MG63 (cell line): ENCODE measurements at regions not wholly inside any gene's neighbourhood (a gene's known extent, or its start where the extent isn't known, plus 50 kb on each side); places are given as distances from the start of the nearest gene placed in this dataset.

Source experiments
- DNase-seq: peaks from one replicate; pipeline ENCODE4 v3.0.0-alpha.2; 2020
- H3K27me3 ChIP-seq: fragments of 250-450 bp; sonication (Bioruptor Pico); 2 replicates; pipeline ENCODE4 v1.5.1; 2020; ENCODE audit warnings: mild to moderate bottlenecking, moderate library complexity
- H3K36me3 ChIP-seq: fragments of 250-450 bp; sonication (Bioruptor Pico); 2 replicates; pipeline ENCODE4 v1.5.1; 2020; ENCODE audit warnings: mild to moderate bottlenecking, moderate library complexity
- H3K4me3 ChIP-seq: fragments of 250-450 bp; sonication (Bioruptor Pico); 2 replicates; pipeline ENCODE4 v1.5.1; 2020; ENCODE audit warnings: mild to moderate bottlenecking, moderate library complexity
- H3K9me3 ChIP-seq: fragments of 250-450 bp; sonication (Bioruptor Pico); 2 replicates; pipeline ENCODE4 v1.5.1; 2020; ENCODE audit warnings: mild to moderate bottlenecking, moderate library complexity

GRCh38 chr13:43979492-43979891, 99.8 kb downstream of the LACC1 start:
- no peak for DNase-seq
- Histone ChIP-seq H3K27me3 (no peaks in the 10 kb centered on the region), H3K4me3 (no peak overlapping the region), H3K9me3 (no peaks in the 10 kb centered on the region), H3K36me3 (no peaks in the 10 kb centered on the region)

- no peaks in the 10 kb centered on the region for H3K36me3 ChIP-seq
- no peak for DNase-seq
- no peak overlapping the region for H3K4me3 ChIP-seq
- no peaks in the 10 kb centered on the region for H3K27me3 ChIP-seq
- H3K9me3 ChIP-seq = no peaks in the 10 kb centered on the region
Observed at GRCh38 chr13:43980587-43980986, 100.9 kb downstream of the LACC1 start.

GRCh38 chr13:43981091-43981490, 101.4 kb downstream of the LACC1 start:
- Histone ChIP-seq H3K36me3 (no peaks in the 10 kb centered on the region), H3K27me3 (no peaks in the 10 kb centered on the region), H3K9me3 (no peaks in the 10 kb centered on the region), H3K4me3 (no peak overlapping the region)
- DNase-seq = no peak

DNA sequence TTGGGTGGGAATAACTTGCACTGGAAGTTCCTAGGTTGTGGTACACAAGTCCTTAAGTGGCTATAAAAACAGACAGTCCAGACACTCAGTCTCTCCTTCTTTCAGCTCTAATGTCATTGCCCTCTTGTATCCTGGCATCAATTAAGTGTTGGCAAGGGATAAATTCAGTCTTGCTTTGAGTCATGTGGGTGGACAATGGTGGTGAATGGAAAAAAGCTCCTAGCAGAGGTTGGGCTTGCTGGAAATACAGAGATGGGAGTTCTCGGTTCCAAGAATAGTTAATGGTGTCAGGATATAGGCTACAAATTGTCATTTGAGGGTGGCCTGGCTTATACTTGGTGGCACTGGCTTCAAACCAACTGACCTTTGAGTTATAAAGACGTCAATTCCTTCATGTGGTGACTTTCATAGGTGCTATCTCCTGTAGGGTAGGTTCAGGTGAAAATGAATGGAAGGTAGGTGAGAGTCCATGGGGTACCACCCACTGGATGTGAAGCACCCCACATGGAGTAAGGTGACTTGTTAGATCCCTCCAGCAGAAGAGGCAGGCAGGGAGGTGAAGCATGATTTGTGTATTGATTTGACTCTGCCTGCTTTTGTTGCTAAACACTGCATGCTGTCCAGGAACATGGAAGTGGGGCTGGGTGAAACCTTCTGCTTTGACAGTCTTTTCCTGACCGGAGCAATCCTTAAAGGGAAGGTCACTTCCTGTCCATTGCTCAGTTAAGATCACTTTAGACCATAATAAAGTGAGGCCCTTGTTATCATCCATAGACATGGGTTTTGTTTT, 102.0 kb downstream of the LACC1 start:
- Histone ChIP-seq H3K4me3 (no peak overlapping the region), H3K27me3 (no peaks in the 10 kb centered on the region), H3K36me3 (no peaks in the 10 kb centered on the region), H3K9me3 (no peaks in the 10 kb centered on the region)
- DNase-seq = no peak

GRCh38 chr13:43983373-43983772, 103.7 kb downstream of the LACC1 start:
- Histone ChIP-seq H3K9me3 (no peaks in the 10 kb centered on the region), H3K36me3 (no peaks in the 10 kb centered on the region), H3K4me3 (no peak overlapping the region), H3K27me3 (no peaks in the 10 kb centered on the region)
- no peak for DNase-seq

DNA sequence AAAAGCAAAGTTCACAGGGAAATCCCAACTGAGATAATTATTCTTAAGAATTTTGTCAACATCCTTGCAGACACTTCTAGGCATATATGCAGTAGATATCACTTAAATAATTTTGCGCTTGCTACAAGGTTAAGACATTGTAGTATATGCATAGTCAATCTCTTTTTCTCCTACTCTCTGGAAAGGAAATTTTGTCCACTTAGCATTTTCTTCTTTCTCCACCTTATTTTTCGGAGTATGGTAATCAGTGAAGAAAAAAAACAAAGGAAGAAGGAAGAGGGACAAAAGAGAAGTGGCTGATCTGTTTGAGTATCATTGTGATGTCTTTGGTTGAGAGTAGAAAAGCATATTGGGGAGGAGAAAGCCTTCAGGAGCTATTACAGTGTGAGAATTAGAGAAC, 104.6 kb downstream of the LACC1 start:
- H3K9me3 ChIP-seq = no peaks in the 10 kb centered on the region
- H3K36me3 ChIP-seq = no peaks in the 10 kb centered on the region
- H3K4me3 ChIP-seq = no peak overlapping the region
- no peaks in the 10 kb centered on the region for H3K27me3 ChIP-seq
- DNase-seq = no peak

- Histone ChIP-seq H3K9me3 (no peaks in the 10 kb centered on the region), H3K36me3 (no peaks in the 10 kb centered on the region), H3K4me3 (no peak overlapping the region), H3K27me3 (no peaks in the 10 kb centered on the region)
- DNase-seq = no peak
Observed at GRCh38 chr13:43985422-43986072, 105.8 kb downstream of the LACC1 start.

DNA sequence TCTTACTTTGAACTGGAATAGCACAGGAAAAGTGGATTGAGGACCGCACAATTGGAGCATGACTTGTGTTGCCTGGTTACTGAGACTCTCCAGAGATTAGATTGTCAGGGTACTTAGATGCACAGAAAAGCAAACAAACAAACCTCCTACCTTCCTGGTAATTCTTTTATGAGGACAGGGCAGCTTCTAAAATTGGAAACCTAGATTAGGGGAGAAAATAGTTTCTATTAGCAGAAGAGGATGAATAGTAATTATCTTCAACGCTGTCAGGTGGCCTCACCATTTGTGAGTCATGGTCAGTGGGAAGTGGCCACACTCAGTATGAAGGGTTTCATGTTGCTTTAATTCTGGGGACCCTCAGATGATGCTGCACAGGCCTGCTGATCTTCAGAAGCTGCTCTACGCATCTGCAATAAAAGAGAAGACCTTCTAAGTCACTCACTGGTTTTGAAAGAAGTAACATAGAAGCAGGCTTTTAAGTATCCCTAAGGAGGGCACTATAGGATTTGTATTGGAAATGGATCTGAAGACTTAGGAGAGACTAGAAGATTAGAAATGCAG, 106.8 kb downstream of the LACC1 start:
- DNase-seq = no peak
- Histone ChIP-seq H3K27me3 (no peaks in the 10 kb centered on the region), H3K9me3 (no peaks in the 10 kb centered on the region), H3K36me3 (no peaks in the 10 kb centered on the region), H3K4me3 (no peak overlapping the region)

- no peaks in the 10 kb centered on the region for H3K9me3 ChIP-seq
- no peaks in the 10 kb centered on the region for H3K36me3 ChIP-seq
- H3K27me3 ChIP-seq = no peaks in the 10 kb centered on the region
- DNase-seq = no peak
- H3K4me3 ChIP-seq = no peak overlapping the region
Observed at GRCh38 chr13:43988302-43988701, 108.6 kb downstream of the LACC1 start.

GRCh38 chr13:43990021-43990420, 110.3 kb downstream of the LACC1 start:
- no peaks in the 10 kb centered on the region for H3K27me3 ChIP-seq
- peaks cover 4% of the 10 kb centered on the region; the same call in 1 of the 2 replicates for H3K9me3 ChIP-seq
- H3K36me3 ChIP-seq = no peaks in the 10 kb centered on the region
- no peak overlapping the region for H3K4me3 ChIP-seq
- DNase-seq = no peak

DNA sequence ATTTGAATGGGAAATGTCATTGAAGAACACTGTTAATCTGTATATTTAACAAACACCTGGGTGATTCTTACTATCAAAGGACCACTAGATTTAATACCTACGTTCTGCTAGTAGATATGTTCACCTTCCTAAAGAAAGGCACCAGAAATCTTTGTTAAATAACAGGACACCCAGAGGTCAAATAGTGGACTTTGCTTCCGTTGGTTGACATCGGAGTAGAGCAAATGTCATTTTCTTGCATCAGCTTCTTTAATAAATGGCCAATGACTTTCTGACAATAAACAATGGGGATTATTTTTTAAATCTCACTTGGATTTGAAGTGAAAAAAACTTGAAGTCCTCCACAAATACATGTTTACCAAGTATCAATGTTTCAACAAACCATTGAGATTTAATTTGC, 111.1 kb downstream of the LACC1 start:
- Histone ChIP-seq H3K4me3 (no peak overlapping the region), H3K36me3 (no peaks in the 10 kb centered on the region), H3K27me3 (no peaks in the 10 kb centered on the region), H3K9me3 (peaks cover 4% of the 10 kb centered on the region; the same call in 1 of the 2 replicates)
- no peak for DNase-seq

GRCh38 chr13:43991773-43992201, 112.1 kb downstream of the LACC1 start:
- no peak for DNase-seq
- H3K4me3 ChIP-seq = no peak overlapping the region
- no peaks in the 10 kb centered on the region for H3K36me3 ChIP-seq
- H3K27me3 ChIP-seq = no peaks in the 10 kb centered on the region
- peaks cover 4% of the 10 kb centered on the region; the same call in 1 of the 2 replicates for H3K9me3 ChIP-seq

DNA sequence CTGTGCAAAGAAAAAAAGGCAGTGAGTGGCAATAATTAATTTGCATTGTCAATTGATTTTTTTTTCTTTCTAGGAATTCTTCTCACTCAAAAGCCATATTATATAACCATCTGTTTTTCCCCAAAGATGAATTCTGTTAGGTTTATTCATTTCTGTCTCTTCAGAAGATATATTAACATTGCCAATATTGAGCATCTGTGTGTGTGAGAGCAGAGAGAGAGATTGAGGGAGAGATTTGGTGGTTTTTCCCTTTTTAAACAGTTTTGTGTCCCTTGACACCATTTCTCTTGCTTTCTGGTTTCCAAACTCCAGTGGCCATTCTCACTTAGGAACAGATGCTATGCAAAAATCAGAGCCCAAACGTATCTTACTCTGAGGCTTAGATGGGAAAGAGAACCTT, 112.5 kb downstream of the LACC1 start:
- Histone ChIP-seq H3K4me3 (no peak overlapping the region), H3K9me3 (peaks cover 4% of the 10 kb centered on the region; the same call in 1 of the 2 replicates), H3K27me3 (no peaks in the 10 kb centered on the region), H3K36me3 (no peaks in the 10 kb centered on the region)
- no peak for DNase-seq

DNA sequence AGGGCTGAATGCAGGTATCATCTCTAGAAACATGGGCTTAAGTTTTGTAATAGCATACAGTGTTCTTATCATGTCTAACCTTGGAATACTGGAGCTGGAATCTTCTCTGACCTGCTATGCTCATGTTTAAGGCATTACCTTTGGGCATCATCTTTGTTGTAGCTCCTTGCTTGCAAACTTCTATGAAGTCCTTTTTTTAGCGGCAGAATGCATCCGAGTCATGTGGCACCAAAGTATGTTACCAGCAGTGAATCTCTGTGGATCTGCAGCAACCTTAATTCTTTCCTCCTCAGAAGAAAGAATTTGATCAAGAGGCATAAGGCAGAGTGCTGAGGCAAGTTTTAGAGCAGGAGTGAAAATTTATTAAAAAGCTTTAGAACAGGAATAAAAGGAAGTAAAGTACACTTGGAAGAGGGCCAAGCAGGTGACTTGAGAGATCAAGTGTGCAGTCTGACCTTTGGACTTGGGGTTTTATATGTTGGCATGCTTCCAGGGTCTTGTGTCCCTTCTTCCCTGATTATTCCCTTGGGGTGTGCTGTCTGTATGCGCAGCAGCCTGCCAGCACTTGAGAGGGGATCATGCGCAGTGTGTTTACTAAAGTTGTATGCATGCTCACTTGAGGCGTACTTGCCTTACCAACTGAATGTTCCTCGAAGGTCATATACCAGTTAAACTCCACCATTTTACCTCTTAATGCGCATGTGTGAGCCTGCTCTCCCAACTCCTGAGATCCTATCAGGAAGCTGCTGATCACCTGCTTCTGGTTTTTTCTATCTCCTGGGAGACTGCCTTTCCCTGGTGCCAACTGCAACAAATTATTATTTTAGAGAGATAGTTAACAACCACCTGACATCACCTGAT, 115.5 kb downstream of the LACC1 start:
- Histone ChIP-seq H3K27me3 (no peaks in the 10 kb centered on the region), H3K4me3 (no peak overlapping the region), H3K36me3 (no peaks in the 10 kb centered on the region), H3K9me3 (peaks cover 4% of the 10 kb centered on the region; the same call in 1 of the 2 replicates)
- DNase-seq = no peak

DNA sequence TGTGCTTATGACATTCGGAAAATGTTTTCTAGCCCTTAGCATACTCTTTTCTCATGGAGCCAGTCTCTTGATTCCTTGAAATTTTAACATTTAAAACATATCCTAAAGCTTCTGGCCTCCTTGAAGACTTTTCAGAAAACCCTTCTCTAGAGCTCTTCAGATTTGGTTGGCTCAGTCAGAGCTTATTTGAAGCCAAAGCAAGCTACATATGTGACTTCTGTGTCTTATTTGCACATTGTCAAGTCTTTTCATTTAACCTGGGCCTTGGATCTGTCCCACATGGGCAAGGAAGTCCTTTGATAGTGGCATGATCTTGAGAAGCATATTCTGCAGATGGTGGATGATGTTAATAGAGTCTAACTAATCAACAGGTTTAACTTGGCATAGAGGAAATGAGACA, 116.5 kb downstream of the LACC1 start:
- no peak for DNase-seq
- Histone ChIP-seq H3K27me3 (no peaks in the 10 kb centered on the region), H3K4me3 (no peak overlapping the region), H3K36me3 (no peaks in the 10 kb centered on the region), H3K9me3 (peaks cover 4% of the 10 kb centered on the region; the same call in 1 of the 2 replicates)

DNA sequence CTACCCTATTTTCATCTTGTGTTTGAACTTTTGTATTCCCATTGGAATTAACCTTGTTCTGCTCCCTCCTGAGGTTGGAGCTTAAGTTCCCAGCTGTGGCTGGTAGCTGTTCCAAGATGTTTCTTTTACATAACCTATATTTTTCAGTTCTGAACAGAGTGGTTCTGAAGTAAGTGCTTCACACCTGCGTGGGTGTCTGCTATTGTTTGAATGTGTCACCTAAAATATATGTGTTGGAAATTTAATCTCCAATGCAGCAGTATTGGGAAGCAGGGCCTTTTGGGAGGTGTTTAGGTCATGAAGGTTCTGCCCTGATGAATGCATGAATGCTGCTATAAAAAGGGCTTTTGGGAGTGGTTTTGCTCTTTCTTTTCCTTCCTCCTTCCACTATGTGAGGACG, 123.8 kb downstream of the LACC1 start:
- DNase-seq = no peak
- H3K36me3 ChIP-seq = no peaks in the 10 kb centered on the region
- H3K27me3 ChIP-seq = no peaks in the 10 kb centered on the region
- no peaks in the 10 kb centered on the region for H3K9me3 ChIP-seq
- no peak overlapping the region for H3K4me3 ChIP-seq

DNA sequence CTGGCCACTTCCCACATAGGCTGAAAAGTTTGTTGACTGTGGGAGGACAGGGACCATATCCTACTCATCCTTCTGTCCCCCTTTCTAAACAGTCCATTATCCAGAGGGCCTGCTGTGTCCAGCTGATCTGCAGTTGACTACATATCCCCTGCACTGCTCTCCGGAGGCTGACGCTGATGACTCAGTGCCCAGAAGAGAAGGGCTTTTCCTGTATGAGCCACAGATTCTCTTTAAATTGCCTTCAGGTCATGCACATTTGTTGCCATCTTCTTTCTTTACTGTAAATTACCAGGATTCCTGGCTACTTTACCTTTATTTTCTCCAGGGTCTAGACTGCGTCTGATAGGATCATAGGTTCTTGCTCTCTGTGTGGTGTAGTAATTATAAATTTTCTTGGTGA, 125.2 kb downstream of the LACC1 start:
- Histone ChIP-seq H3K4me3 (no peak overlapping the region), H3K9me3 (no peaks in the 10 kb centered on the region), H3K36me3 (no peaks in the 10 kb centered on the region), H3K27me3 (no peaks in the 10 kb centered on the region)
- DNase-seq = peak; percentile 54
